GM13977 (cell line): ENCODE measurements at regions not wholly inside any gene's neighbourhood (a gene's known extent, or its start where the extent isn't known, plus 50 kb on each side); places are given as distances from the start of the nearest gene placed in this dataset.

Experiments used
- DNase-seq: peaks from one replicate; pipeline ENCODE4 v3.0.0; 2012; ENCODE audit warnings: low spot score
- in situ Hi-C: fragments of 300-500 bp; cut with MboI; formaldehyde crosslinking; loops from one replicate; pipeline ENCODE4 v1.12.0; 2022; ENCODE audit warnings: low sequenced_read_pairs, low pct_unique_long_range_greater_than_20kb, mixed read lengths, inconsistent platforms; ENCODE audit not compliant: unreplicated experiment
- TF ChIP-seq, protein P1 (sequence below): IDR thresholded peaks from 2 replicates; pipeline ENCODE4 v1.5.1; 2012; ENCODE audit warnings: mild to moderate bottlenecking, control low read depth; ENCODE audit not compliant: insufficient read depth; ENCODE audit errors: extremely low read depth, missing control alignments

DNA sequence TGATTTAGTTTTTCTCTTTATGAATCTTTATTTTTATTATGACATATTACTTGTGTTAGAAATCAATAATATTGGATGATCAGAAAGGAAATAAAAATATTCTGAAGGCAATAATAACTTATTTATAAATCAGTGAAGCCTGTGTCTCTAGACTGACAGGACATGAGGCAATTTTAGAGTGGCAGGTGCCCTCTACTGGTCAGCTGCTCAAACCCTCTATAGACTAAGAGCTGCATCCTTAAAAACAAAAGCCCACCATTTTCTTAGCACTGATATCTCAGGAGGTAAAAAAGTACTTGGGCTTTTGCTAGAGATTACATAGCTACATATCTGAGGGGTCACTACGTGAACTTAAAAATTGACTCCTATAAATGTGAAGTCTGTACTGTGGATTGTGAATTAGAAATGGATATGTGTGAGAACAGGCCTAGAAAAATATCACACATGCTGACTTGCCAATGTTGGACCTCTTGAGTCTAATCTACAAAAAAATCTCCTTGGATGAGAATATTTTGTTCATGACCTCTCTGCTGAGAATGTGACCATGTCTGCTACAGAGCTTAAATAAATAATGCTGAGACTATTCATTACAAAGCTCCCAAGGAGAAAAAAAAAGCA lies 597.9 kb upstream of the ADAMTS5 start:
- TF ChIP-seq, protein P1, sequence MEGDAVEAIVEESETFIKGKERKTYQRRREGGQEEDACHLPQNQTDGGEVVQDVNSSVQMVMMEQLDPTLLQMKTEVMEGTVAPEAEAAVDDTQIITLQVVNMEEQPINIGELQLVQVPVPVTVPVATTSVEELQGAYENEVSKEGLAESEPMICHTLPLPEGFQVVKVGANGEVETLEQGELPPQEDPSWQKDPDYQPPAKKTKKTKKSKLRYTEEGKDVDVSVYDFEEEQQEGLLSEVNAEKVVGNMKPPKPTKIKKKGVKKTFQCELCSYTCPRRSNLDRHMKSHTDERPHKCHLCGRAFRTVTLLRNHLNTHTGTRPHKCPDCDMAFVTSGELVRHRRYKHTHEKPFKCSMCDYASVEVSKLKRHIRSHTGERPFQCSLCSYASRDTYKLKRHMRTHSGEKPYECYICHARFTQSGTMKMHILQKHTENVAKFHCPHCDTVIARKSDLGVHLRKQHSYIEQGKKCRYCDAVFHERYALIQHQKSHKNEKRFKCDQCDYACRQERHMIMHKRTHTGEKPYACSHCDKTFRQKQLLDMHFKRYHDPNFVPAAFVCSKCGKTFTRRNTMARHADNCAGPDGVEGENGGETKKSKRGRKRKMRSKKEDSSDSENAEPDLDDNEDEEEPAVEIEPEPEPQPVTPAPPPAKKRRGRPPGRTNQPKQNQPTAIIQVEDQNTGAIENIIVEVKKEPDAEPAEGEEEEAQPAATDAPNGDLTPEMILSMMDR = peak; percentile 36
- no peak for DNase-seq
- in situ Hi-C loops = no loop called here

DNA sequence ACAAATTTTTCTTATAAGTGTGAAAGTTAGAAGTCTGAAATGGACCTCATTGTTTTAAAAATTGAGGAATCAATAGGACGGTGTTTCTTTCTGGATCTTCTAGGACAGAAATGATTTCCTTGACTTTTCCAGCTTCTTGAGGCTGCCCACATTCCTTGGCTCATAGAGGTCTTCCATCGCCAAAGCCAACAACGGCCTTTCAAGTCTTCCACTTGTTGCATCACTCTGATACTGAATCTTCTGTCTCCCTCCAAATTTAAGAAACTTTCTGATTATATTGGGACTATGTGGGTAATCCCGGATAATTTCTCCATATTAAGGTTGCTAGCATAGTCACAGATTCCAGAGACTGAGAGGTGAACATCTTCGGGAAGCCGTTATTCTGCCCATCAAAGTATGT lies 595.4 kb upstream of the ADAMTS5 start:
- TF ChIP-seq, protein P1 = no peak
- no peak for DNase-seq
- in situ Hi-C loops = no loop called here

DNA sequence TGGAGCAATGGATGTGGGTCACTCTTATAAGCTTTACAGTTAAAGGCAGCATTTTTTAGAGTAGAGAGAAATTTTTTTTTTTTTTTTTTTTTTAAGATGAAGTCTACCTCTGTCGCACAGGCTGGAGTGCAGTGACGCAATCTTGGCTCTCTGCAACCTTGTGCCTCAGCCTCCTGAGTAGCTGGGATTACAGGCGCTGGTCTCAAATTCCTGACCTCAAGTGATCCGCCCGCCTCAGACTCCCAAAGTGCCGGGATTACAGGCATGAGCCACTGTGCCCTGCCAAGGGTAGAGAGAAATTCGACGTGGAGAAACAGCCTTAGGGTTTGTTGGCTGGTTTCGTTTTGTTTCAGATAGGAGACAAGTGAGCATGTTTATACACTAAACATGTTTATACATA lies 594.2 kb upstream of the ADAMTS5 start:
- in situ Hi-C loops = no loop called here
- TF ChIP-seq, protein P1 = no peak
- DNase-seq = no peak

DNA sequence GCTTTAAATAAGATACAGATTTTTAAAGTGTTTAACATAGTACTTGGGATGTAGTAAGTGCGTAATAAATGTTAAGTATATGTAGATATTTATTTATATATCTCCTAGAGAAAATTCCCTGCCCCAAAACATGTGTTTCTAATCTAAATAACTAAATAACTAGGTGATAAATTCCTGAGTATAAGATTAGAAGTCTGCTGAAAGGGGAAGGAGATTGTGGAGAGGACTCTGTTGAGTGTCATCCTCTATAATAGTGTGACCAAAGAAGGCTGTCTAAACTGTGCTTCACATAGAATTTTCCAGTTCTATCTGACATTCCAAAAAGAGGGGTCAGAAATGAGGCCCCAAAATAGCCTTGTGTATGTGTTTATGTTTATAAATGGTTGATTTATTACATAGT lies 590.5 kb upstream of the ADAMTS5 start:
- no peak for DNase-seq
- in situ Hi-C loops = no loop called here
- TF ChIP-seq, protein P1 = no peak

DNA sequence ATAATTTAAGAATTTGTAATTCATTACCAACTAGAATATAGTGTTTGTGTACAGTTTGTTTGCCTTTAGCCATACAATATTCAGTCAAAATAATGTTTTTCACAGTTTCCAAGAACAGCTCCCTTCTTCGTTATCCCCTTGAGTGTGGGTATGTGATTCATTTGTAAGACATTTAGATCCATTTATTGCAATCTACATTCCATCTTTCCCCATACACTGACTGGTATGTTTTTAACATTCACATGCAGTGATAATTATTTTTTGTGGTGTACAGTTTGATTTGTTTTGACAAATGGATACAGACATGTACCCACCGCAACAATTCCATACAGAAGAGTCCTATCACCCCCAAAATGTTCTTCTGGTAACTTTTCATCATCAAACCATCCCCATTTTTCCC lies 589.1 kb upstream of the ADAMTS5 start:
- in situ Hi-C loops = no loop called here
- DNase-seq = no peak
- TF ChIP-seq, protein P1 = no peak

DNA sequence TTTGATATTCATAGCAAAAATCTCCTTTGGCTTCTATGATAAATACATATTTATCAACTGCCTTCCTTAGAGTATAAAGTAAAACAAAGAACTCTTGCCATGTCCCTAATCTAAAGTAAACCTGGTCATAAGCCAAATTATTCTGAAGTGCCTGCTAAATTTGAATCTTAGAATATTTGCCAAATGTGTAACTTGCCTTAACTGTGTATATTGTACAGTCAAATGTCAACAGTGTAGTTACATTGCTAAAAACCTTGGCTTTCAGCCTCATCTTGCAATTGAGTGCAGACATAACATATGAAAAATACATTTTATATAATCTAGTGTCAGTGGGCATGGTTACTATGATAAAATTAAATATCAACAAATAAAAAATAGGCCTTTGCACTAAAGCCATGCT lies 583.4 kb upstream of the ADAMTS5 start:
- TF ChIP-seq, protein P1 = no peak
- DNase-seq = no peak
- in situ Hi-C loops = no loop called here

DNA sequence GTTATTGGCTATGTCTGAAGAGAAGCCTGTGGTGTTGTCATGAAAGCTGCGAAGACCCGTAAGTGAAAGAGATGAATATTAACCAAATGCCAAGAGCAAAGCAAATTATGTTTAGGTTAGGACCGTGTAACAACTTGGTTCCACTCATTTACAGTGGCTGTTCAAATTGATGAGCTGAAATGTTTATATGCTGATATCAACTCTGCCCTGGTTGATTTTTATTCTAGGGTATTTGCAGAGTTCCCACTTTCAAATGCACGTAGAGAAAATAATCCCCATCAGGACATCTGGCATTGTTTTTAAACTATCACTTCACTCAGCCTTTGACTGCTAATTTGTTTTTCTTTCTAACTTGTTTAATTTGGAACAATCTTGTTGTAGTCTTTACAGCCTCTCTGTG lies 581.6 kb upstream of the ADAMTS5 start:
- in situ Hi-C loops = no loop called here
- no peak for DNase-seq
- TF ChIP-seq, protein P1 = no peak
